Hematopoietic multipotent progenitor cell treated with erythropoietin and hydrocortisone succinate and interleukin-3 and kit ligand, for 6 days (in vitro differentiated cells): ENCODE measurements at regions not wholly inside any gene's neighbourhood (a gene's known extent, or its start where the extent isn't known, plus 50 kb on each side); places are given as distances from the start of the nearest gene placed in this dataset.

Experiments used
- DNase-seq: peaks from one replicate; pipeline ENCODE4 v3.0.0-alpha.2; 2015

GRCh38 chr6:1257778-1258177, 54.1 kb upstream of the FOXQ1 start:
- no peak for DNase-seq

DNA sequence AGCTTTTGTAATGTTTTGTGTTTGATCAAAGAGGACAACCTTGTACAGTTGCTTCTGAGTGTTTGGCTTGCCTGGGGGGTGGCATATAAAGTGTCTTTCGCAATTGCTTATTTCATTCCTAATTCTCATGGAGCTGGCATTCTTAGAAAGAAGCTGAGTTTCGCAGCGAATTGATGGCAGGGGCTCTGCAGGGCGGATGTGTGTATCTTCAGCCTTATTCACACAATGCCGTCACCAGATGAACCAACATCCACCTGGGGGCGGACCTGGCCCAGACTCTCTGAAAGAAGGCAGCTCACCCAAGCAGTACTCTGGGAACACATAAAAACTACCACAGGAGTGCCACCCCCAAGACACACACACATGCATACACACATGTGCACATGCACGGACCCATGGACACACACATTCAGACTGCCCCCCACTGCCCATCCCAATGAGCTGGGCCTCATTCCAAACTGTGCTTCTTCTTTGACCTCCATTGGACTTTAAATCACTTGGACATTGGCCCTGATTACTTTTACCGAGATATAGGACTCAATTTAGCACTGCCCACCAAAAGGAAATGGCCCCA, 55.4 kb upstream of the FOXQ1 start:
- DNase-seq: no peak

GRCh38 chr6:1255636-1256365, 56.1 kb upstream of the FOXQ1 start:
- DNase-seq: no peak

DNA sequence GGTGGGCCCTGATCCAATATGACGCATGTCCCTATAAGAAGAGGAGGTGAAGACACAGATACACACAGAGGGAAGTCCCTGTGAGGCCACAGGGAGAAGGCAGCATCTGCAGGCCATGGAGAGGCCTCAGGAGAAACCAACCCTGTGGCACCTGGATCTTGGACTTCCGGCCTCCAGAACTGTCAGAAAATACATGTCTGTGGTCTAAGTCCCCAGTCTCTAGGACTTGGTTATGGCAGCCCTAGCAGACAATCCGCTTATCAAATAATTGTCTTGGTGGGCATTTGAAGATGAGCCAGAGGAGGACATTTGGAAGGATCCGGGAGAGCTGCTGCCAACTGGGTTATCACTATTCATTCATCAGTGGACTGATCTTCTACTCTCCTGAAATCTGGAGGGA, 57.6 kb upstream of the FOXQ1 start:
- no peak for DNase-seq

DNA sequence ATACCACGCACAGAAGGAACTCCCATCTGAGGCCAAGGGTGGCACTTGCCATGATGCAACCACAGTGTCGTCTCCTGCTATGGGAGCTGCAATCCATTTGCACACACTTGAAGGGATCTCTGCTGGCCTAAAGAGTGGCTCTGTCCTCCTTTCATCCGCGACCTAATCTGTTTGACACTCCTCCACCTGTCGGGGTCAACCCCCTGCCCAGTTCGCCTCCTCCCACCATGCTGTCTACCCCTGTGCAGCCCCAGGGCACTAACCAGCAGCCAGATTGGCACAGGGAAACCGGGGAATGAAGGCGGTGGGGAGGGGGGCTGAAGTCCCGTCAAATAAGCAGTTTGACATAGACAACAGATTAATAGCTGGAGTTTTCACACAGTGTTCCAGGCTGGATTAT, 58.1 kb upstream of the FOXQ1 start:
- DNase-seq: no peak

DNA sequence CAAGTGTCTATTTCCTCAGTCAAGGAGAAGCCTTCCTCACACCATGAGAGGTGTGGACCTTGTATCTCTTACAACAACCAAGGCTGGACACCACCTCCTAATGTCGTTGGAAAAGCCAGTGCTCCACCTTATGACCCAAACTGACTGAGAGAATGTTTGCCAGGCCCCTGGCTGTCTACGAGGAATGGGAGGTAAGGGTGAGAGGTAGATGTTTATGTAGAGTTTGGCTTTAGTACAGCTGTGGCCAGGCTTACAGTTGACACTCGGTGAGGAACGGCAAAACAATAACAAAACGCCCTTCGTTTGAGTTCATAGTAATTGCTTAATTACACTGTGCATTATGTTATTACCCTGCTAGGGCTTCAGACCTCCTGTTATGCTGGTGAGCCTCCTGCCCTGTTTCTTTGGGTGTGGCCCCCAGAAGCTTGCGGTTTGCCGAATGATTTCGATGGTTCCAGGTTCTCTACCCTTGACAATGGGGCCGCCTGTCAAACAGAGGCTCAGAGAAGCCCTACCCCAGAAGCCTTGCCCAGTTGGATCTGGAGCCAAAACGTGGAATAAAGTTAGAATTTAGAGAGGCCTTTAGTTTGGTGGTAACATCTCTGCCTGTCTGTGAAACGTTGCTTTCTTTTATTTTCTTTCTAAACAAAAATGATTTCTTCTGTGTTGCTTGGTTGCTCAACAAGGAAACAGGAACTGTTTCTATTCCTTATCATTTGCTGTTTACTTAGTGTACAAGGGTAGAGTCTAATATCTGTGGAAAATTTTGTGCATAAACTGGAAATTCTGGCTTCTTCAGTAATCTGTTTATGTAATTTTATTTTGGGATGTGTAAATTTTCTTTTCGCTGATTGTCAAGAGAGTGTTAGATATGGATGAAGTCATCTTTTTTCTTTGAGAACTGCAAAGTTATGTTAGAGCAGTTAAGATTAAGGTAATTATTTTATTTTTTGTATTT, 60.4 kb upstream of the FOXQ1 start:
- no peak for DNase-seq

DNA sequence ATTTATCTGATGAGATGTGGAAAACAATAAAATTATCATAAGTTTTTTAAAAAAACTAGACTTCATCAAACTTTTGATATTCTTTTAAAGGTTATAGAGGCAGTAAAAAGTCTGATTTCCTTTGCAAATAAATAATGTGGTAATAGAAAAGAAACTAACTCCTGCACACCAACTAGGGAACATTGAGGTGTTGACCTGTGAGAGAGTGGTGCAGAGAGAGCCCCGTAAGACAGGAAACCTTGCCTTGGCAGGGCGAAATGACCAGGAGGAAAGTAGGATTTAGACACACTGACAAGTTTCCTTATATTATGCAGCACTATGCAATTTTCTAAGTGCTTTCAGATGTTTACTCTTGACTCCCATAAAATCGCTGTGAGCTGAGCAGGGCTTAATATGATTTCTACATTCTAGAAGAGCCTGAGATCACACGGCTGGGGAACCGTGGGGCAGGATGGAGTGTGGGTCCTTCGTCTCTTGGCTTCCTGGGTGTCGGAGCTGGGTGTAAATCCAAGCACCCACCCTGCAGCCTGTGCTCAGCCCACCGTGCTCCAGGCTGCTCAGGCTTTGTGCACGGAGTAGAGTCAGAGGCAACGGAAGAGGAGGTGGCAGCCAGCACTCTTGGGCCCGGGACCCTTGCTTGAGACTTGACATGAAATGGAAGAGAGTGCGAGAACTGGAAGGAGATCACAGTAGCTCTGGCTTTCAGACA, 61.3 kb upstream of the FOXQ1 start:
- no peak for DNase-seq

DNA sequence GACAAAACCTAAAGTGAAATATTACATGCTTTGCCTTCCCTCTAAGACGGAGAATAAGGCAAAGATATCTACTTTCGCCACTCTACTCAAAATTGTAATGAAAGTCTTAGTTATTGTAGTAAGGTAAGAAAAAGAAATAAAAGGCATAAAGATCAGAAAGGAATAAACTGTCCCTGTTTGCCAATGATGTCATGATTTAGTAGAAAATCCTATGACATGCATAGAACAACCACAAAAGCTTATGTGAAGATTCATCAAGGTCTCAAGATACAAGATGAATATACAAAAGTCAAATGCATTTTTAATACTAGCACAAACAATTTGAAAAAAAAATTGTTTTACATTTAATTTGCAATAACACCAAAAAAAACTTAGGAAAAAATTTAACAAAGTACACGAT, 64.0 kb upstream of the FOXQ1 start:
- DNase-seq: no peak

DNA sequence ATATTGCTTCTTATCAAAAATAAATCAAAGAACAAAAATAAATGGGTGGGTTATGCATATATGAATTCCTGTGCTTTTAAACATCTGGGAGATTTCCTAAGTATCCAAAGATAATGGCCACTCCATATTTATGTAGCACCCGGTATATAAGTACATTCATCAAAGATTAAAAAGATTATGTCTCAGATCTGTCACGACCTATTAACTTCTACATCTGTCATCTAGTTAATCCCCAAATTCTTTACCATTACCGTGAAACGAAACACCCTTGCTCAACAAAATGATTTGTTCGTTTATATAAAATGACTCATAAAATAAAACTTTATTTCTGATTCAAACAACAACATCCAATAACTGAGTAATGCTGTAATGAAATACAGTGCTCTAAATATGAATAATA, 64.8 kb upstream of the FOXQ1 start:
- DNase-seq: no peak

DNA sequence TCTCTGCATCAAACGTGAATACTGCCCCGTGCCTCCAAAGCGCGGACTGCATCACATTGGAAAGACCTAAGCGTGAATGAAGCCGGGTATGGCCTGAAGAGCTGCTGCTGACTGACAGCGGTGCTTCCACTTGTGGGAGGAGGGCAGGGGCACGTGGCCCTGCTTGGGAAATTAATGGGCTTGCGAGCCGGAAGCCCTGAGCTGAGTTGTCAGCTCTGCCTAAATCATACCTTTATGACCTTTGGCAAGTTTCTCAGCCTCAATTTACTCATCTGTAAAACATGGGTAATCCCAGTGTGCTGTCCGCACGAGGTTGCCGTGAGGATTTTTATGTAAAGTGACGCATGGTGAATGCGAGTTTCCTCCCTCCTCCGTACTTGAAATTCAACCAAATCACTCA, 67.0 kb upstream of the FOXQ1 start:
- DNase-seq: no peak

GRCh38 chr6:1244278-1244677, 67.6 kb upstream of the FOXQ1 start:
- DNase-seq: no peak

DNA sequence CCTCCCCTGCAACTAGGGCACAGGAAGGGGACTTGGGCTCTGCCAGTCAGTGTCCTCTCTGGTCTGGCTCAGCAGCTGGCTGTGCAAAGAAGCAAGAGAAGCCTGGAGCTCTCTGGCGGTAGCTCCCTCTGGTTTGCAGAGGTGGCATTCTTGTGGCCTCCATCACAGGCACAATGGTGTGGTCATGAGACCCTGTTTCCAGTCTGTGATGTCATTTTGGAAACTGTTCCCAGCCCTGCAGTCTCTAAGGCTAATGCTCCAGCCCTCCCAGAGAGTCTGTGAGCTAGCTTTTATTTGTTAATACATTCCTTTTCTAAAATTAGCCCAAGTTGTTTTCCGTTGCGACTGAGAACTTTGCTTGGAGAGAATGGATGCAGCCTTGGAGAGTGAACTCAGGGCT, 69.5 kb upstream of the FOXQ1 start:
- no peak for DNase-seq

DNA sequence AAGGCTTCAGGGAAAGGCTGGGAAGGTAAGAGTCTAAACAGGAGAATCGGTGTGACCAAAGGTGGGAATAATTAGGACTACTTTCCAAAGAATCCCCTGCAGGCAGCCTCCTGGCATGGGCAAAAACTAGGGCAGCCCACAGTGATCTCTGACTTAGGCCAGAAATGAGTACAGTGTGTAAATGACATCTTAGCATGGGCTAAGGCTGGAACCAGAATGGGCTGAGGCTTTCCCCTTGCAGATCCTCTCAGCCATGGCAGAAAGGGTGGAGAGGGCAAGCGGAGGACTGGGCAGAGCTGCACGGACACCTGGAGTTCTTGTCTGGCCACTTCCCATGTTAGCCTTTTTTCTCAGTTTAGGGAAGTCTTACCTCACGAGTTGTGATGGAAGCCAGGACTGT, 69.9 kb upstream of the FOXQ1 start:
- DNase-seq: no peak

GRCh38 chr6:1240766-1241318, 71.1 kb upstream of the FOXQ1 start:
- DNase-seq: no peak

- no peak for DNase-seq
These were observed 72.1 kb upstream of the FOXQ1 start for GRCh38 chr6:1239805-1240204.

DNA sequence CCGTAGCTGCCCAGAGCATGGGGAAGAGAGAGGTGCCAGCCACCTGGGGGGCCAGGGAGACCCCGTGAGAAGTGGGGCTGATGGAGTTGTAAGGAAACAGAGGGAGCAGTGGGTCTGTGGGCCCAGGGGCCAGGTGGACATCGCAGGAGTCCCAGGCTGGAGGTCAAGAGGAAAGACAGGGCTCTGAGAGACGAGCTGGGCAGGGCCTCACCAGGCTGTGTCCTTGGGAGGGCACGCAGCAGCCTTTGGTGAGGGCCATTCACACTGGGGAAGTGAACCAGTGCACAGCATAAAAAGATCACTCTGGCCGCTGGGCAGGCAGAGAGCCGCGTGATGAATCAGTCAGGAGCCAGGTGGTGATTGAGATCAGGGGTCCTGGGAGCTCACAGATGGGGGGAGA, 73.9 kb upstream of the FOXQ1 start:
- no peak for DNase-seq

DNA sequence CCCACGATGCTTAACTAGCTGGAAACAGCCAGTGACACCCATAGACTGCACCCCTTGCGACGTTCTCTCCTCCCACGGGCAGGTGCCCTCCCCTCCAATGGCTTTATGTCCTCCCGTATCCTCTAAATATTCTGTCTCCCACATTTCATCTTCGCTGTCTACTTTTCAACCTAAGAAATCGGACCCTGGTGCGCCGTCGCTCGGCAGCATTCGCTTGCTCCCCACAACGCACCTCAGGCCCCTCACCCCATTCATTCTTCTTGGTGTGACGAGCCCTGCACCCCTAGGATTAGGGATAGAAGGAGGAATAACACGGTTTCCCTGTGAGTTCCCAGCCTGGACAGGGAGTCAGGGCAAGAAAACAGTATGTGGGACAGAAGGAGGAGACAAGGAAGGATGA, 74.3 kb upstream of the FOXQ1 start:
- DNase-seq: no peak

GRCh38 chr6:1235825-1236224, 76.1 kb upstream of the FOXQ1 start:
- DNase-seq: no peak

DNA sequence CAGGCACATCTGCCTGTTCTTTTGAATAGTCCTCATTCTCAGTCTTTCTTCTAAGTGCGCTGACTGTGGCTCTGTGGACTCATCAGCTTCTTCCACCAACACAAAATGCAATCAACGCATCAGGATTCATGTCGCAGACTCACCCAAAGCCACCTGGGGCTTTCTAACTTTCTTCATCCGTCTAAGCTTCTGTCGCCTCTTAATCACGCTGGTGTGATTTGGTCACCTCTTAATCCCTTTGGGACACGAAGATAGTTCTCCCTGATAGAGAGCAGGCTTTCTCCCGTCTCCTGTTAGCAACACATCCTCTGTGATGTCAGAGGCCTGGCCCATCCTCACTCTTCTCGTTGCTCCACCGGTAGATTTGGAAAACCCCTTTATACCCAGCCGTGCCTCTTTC, 78.0 kb upstream of the FOXQ1 start:
- DNase-seq: no peak

GRCh38 chr6:1232578-1232977, 79.3 kb upstream of the FOXQ1 start:
- no peak for DNase-seq

DNA sequence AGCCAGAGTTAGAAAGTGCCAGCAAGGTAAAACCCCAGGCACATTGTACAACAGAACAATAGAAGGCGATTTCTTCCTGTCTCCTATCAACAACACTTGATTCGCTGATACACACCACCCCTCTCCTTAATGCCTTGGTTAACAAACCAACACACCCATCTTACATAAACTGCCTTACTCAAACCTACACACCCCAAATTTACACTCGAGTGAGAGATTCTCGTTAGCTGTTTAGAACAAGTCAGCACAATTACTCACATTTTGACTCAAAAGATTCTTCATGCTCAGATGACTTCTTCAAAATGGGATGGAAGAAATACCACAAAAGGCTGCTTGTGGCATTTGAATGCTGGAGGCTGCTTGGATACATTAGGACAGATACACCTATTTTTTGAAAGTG, 80.0 kb upstream of the FOXQ1 start:
- no peak for DNase-seq

GRCh38 chr6:1230689-1231605, 81.0 kb upstream of the FOXQ1 start:
- no peak for DNase-seq
